ENCODE measurements at regions not wholly inside any gene's neighbourhood (a gene's known extent, or its start where the extent isn't known, plus 50 kb on each side); places are given as distances from the start of the nearest gene placed in this dataset.

- no peak for TF ChIP-seq POLR2AphosphoS5 (IDR thresholded peaks at IDR 0.05)
- no peak for TF ChIP-seq CTCF (IDR thresholded peaks at IDR 0.05)
These were observed 146.9 kb upstream of the FGF13 start for GRCh38 chrX:138858438-138858837.

Measured in transverse colon (tissue), 4 donors.